Keratinocyte (primary cell): ENCODE measurements at regions not wholly inside any gene's neighbourhood (a gene's known extent, or its start where the extent isn't known, plus 50 kb on each side); places are given as distances from the start of the nearest gene placed in this dataset.
A peak's percentile ranks its signal among the peaks of the same experiment; 100 is the strongest.

Source experiments
- DNase-seq: peaks from one replicate; pipeline ENCODE4 v3.0.0-alpha.2; 2011; ENCODE audit warnings: low read depth, missing footprints, low spot score
- FAIRE-seq: peaks from 2 replicates; lab custom pipeline; 2011; peaks lifted over from hg19 to GRCh38; lab: Jason Lieb, UNC
- H2AFZ ChIP-seq: 2 replicates; pipeline ENCODE4 v1.6.0; 2012; ENCODE audit warnings: low read length, control low read depth, inconsistent platforms; ENCODE audit not compliant: control insufficient read depth
- H3K27ac ChIP-seq: 2 replicates; pipeline ENCODE4 v1.5.1; 2011; ENCODE audit warnings: low read length; ENCODE audit not compliant: control insufficient read depth, insufficient read depth
- H3K27me3 ChIP-seq: 3 replicates; pipeline ENCODE4 v1.6.0; 2011; ENCODE audit warnings: low read length; ENCODE audit not compliant: control insufficient read depth, insufficient read depth; ENCODE audit errors: extremely low read depth
- H3K36me3 ChIP-seq, 2 experiments: 2 replicates in 1 of 2; 3 replicates in 1 of 2; pipeline ENCODE4 v1.5.1; 2011; ENCODE audit warnings: low read length in 2 of 2, mild to moderate bottlenecking in 1 of 2; ENCODE audit not compliant: control insufficient read depth in 2 of 2, insufficient read depth in 2 of 2; ENCODE audit errors: extremely low read depth in 1 of 2
- H3K4me1 ChIP-seq: 3 replicates; pipeline ENCODE4 v1.5.1; 2011; ENCODE audit warnings: low read length; ENCODE audit not compliant: control insufficient read depth, insufficient read depth; ENCODE audit errors: extremely low read depth
- H3K4me2 ChIP-seq: 3 replicates; pipeline ENCODE4 v1.6.0; 2011; ENCODE audit warnings: low read depth, low read length; ENCODE audit not compliant: control insufficient read depth, insufficient read depth; ENCODE audit errors: extremely low read depth
- H3K4me3 ChIP-seq, 3 experiments: fragments of 200-600 bp in 1 of 3; sonication (generic) in 1 of 3; 2 replicates in 2 of 3; 3 replicates in 1 of 3; pipeline ENCODE4 v1.5.1; 2011 to 2016; ENCODE audit warnings: low read length in 3 of 3, mild to moderate bottlenecking in 3 of 3, control low read depth in 2 of 3, inconsistent platforms in 1 of 3, low read depth in 1 of 3, mixed read lengths in 1 of 3, mixed run types in 1 of 3, moderate library complexity in 1 of 3; ENCODE audit not compliant: control insufficient read depth in 2 of 3, insufficient read depth in 2 of 3; ENCODE audit errors: extremely low read depth in 1 of 3
- H3K79me2 ChIP-seq: 2 replicates; pipeline ENCODE4 v1.6.0; 2012; ENCODE audit warnings: low read length; ENCODE audit not compliant: control insufficient read depth, insufficient read depth
- H3K9ac ChIP-seq: 3 replicates; pipeline ENCODE4 v1.6.0; 2011; ENCODE audit warnings: low read length; ENCODE audit not compliant: control insufficient read depth, insufficient read depth; ENCODE audit errors: extremely low read depth
- H3K9me1 ChIP-seq: 3 replicates; pipeline ENCODE4 v1.6.0; 2011; ENCODE audit warnings: low read length; ENCODE audit not compliant: control insufficient read depth, insufficient read depth; ENCODE audit errors: extremely low read depth
- H3K9me3 ChIP-seq: 2 replicates; pipeline ENCODE4 v1.5.1; 2012; ENCODE audit warnings: low read depth, low read length; ENCODE audit not compliant: control insufficient read depth
- H4K20me1 ChIP-seq: 3 replicates; pipeline ENCODE4 v1.6.0; 2011; ENCODE audit warnings: low read length; ENCODE audit not compliant: control insufficient read depth, insufficient read depth; ENCODE audit errors: extremely low read depth
- EZH2 ChIP-seq: IDR thresholded peaks from one replicate; pipeline ENCODE4 v1.6.1; 2012; ENCODE audit warnings: inconsistent platforms, mild to moderate bottlenecking, low read length, moderate library complexity
- dilution Hi-C: fragments of 300-500 bp; cut with MboI; formaldehyde crosslinking; loops from one replicate; pipeline ENCODE4 v1.7.0; 2020; ENCODE audit warnings: low sequenced_read_pairs; ENCODE audit not compliant: extremely low pct_ligation_motif_present
- TF ChIP-seq, protein P1 (sequence below), 3 experiments: IDR thresholded peaks in 1 of 3; conservative IDR thresholded peaks in 1 of 3; optimal IDR thresholded peaks in 1 of 3; 2 replicates in 2 of 3; 3 replicates in 1 of 3; pipeline versions ENCODE3 to v1.5.1; 2011; ENCODE audit warnings: low read length in 3 of 3, mild to moderate bottlenecking in 3 of 3, moderate library complexity in 2 of 3, control low read depth in 1 of 3, inconsistent platforms in 1 of 3; ENCODE audit not compliant: insufficient read depth in 2 of 3; ENCODE audit errors: extremely low read depth in 1 of 3

DNA sequence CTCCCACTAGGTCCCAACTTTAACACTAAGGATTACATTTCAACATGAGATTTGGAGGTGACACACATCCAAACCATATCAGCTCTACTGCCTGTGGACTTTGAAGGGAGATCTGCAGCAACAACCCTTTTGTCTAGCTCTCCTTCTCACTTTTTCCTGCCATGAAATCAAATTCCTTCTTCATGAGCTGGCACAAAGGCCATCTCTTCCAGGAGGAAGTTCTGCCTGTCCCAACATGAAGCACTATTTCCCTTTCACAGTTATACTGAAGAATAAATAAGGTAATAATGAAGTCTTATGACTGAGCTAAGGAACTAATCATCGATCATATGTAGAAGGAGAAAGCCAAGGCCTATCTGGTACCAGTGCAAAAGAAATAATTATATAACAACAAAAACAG lies 253.5 kb upstream of the TENM4 start:
- peak; percentile 92 for FAIRE-seq

DNA sequence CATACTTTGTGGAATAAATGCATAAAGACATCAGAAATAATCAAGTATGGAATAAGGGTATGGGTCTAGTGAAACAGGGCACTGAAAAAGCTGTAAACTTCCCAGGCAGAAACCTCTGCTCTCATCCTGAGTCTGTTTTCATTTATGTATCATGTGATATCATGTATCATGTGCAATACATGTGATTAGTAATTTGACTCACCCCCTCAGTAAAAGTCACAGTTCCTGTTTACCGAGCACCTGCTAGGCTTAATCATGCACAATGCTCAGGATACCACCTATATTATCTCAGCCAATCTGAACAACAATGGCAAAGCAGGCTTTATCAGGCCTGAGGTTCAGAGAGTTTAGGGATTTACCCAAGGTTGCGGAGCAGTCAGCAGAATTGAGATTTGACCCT lies 250.6 kb upstream of the TENM4 start:
- no peak overlapping the region for H3K27ac ChIP-seq
- DNase-seq, result no peak
- TF ChIP-seq EZH2, result no peak
- TF ChIP-seq, protein P1, sequence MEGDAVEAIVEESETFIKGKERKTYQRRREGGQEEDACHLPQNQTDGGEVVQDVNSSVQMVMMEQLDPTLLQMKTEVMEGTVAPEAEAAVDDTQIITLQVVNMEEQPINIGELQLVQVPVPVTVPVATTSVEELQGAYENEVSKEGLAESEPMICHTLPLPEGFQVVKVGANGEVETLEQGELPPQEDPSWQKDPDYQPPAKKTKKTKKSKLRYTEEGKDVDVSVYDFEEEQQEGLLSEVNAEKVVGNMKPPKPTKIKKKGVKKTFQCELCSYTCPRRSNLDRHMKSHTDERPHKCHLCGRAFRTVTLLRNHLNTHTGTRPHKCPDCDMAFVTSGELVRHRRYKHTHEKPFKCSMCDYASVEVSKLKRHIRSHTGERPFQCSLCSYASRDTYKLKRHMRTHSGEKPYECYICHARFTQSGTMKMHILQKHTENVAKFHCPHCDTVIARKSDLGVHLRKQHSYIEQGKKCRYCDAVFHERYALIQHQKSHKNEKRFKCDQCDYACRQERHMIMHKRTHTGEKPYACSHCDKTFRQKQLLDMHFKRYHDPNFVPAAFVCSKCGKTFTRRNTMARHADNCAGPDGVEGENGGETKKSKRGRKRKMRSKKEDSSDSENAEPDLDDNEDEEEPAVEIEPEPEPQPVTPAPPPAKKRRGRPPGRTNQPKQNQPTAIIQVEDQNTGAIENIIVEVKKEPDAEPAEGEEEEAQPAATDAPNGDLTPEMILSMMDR (optimal IDR thresholded peaks at IDR 0.05 in 1 of 3, IDR thresholded peaks at IDR 0.05 in 1 of 3, conservative IDR thresholded peaks at IDR 0.05 in 1 of 3; ENCODE audit: extremely low read depth in 1 of 3, insufficient read depth in 2 of 3, low read length in 3 of 3), result no peak
- H3K79me2 ChIP-seq, result no peaks in the 10 kb centered on the region
- H3K4me3 ChIP-seq, result no peak overlapping the region
- H3K9me3 ChIP-seq, result no peaks in the 10 kb centered on the region
- FAIRE-seq, result no peak
- no peak overlapping the region for H3K9ac ChIP-seq
- H3K9me1 ChIP-seq, result no peaks in the 10 kb centered on the region
- H4K20me1 ChIP-seq, result no peaks in the 10 kb centered on the region
- H3K27me3 ChIP-seq, result no peaks in the 10 kb centered on the region
- H3K4me1 ChIP-seq, result peaks cover 26% of the 10 kb centered on the region
- H2AFZ ChIP-seq, result no peak overlapping the region
- dilution Hi-C loops, result no loop called here
- no peak overlapping the region for H3K4me2 ChIP-seq
- H3K36me3 ChIP-seq, result no peaks in the 10 kb centered on the region

More for the DNA sequence above, 253.5 kb upstream of the TENM4 start:
- no peaks in the 10 kb centered on the region for H3K9me3 ChIP-seq
- no peak overlapping the region for H3K4me3 ChIP-seq
- H2AFZ ChIP-seq, result no peak overlapping the region
- H3K4me2 ChIP-seq, result peak overlapping the region; percentile 31
- no peak overlapping the region for H3K9ac ChIP-seq
- no peaks in the 10 kb centered on the region for H4K20me1 ChIP-seq
- no peaks in the 10 kb centered on the region for H3K79me2 ChIP-seq
- H3K9me1 ChIP-seq, result no peaks in the 10 kb centered on the region
- no peaks in the 10 kb centered on the region for H3K36me3 ChIP-seq
- H3K4me1 ChIP-seq, result peaks cover 21% of the 10 kb centered on the region
- DNase-seq, result peak; percentile 61
- dilution Hi-C loops, result no loop called here
- H3K27ac ChIP-seq, result peak overlapping the region; percentile 33
- H3K27me3 ChIP-seq, result no peaks in the 10 kb centered on the region
- no peak for TF ChIP-seq EZH2
- TF ChIP-seq, protein P1 (optimal IDR thresholded peaks at IDR 0.05 in 1 of 3, IDR thresholded peaks at IDR 0.05 in 1 of 3, conservative IDR thresholded peaks at IDR 0.05 in 1 of 3; ENCODE audit: extremely low read depth in 1 of 3, insufficient read depth in 2 of 3, low read length in 3 of 3), result no peak
